ENCODE measurements at regions not wholly inside any gene's neighbourhood (a gene's known extent, or its start where the extent isn't known, plus 50 kb on each side); places are given as distances from the start of the nearest gene placed in this dataset.
"Not testable (repeated sequence)": the region's sequence is repeated elsewhere in the genome, so short reads cannot be mapped to it uniquely, and the experiment has no call there.

- intact Hi-C loops (cut with micrococcal nuclease): no loop called here
Measured at GRCh38 chr6:141878686-141879085, 254.0 kb upstream of the GJE1 start.

- intact Hi-C loops (cut with micrococcal nuclease): no loop called here
Measured at GRCh38 chr6:141877275-141877983, 255.3 kb upstream of the GJE1 start.

DNA sequence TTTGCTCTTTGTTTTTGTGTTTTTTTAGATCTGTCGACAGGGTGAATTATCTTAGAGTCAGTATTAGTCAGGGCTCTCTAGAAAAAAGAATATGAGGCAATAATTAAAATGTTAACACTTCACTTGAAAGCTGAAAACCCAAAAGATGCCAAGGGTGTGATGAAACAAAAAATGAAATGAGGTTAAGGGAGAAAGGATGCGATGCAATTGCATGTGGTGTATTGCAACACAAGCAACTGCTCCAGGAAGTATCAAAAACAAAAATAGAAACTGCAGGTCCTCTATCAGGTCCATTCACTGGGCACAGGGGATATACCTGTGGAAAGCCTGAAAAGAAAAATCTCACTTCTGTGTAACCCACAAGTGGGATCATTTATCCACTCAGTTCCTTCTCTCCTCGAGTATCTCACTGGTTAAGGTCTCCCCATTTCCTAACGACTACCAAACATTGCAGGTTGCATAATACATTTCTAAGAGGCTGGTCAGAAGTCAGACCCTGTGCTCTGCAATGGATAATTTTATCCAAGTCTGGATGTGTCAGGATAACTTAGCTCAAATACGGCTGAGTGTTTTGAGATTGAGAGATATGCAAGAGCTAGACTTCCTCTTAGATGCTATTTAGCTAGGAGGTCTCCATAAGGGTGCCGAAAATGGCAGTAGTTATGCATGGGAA lies 257.7 kb upstream of the GJE1 start:
- intact Hi-C loops (cut with micrococcal nuclease): no loop called here

- intact Hi-C loops (cut with micrococcal nuclease): not testable (repeated sequence)
Measured at GRCh38 chr6:141869509-141869908, 263.2 kb upstream of the GJE1 start.

GRCh38 chr6:141867767-141868166 lies 265.0 kb upstream of the GJE1 start:
- intact Hi-C loops (cut with micrococcal nuclease): no loop called here

GRCh38 chr6:141866731-141867497 lies 265.8 kb upstream of the GJE1 start:
- intact Hi-C loops (cut with micrococcal nuclease): no loop called here

GRCh38 chr6:141851063-141851462 lies 281.7 kb upstream of the GJE1 start:
- intact Hi-C loops (cut with micrococcal nuclease): no loop called here

- intact Hi-C loops (cut with micrococcal nuclease): no loop called here
Measured at GRCh38 chr6:141848029-141848890, 284.5 kb upstream of the GJE1 start.

GRCh38 chr6:141846639-141847038 lies 286.1 kb upstream of the GJE1 start:
- intact Hi-C loops (cut with micrococcal nuclease): no loop called here

- intact Hi-C loops (cut with micrococcal nuclease): no loop called here
Measured at GRCh38 chr6:141843178-141843834, 289.4 kb upstream of the GJE1 start.

DNA sequence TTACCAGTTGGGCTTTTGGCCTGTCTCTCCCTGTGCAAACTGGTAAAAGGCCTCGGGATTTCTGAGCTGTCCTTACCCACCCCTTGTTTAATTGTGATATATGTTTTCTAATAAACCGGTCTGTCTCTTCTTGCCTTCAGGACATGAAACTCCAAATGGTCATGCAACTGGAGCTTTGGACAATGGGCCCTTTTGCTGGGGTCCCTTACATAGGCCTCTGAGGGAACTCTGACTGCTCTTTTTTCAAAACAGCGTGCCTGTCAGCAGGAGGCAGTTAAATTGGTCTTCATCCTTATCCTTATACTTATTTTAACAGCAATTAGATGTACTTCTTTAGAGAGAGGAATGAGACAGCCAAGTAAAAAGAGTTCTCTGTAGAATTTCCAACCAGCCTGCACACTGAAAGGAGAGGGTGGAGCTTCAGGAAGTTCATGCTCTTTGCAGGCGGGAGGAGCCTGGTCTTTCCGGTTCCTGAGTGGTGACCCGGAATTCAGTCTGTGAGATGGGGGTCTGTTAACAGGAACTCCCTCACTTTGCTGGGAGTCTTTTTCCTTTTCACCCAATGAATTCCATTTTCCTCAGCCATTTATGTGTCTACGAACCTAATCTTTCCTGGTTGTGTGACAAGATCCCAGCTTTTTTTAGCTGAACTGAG lies 299.6 kb upstream of the GJE1 start:
- intact Hi-C loops (cut with micrococcal nuclease): no loop called here

DNA sequence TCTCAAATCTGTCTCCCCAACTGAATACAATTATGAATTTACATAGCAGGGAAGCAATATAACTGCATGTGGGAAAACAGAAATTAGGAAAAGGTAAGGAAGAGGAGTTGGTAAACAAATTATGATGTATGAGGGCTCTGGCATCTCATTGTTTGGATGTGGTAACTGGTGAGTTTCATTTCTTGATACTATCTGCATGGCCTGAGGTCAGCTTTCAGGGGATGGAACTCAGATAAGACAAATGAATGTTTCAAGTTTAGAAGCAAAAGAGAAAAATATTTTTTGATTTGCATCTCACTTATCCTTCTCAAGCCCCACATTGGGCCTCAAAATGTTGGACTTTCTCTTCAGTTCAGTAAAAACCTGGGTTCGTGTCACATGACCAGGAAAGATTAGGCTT lies 302.2 kb upstream of the GJE1 start:
- intact Hi-C loops (cut with micrococcal nuclease): no loop called here

- intact Hi-C loops (cut with micrococcal nuclease): no loop called here
Measured at GRCh38 chr6:141829566-141830360, 303.0 kb upstream of the GJE1 start.

GRCh38 chr6:141824350-141824749 lies 308.4 kb upstream of the GJE1 start:
- intact Hi-C loops (cut with micrococcal nuclease): no loop called here

- intact Hi-C loops (cut with micrococcal nuclease): not testable (repeated sequence)
Measured at GRCh38 chr6:141815039-141815438, 317.7 kb upstream of the GJE1 start.

DNA sequence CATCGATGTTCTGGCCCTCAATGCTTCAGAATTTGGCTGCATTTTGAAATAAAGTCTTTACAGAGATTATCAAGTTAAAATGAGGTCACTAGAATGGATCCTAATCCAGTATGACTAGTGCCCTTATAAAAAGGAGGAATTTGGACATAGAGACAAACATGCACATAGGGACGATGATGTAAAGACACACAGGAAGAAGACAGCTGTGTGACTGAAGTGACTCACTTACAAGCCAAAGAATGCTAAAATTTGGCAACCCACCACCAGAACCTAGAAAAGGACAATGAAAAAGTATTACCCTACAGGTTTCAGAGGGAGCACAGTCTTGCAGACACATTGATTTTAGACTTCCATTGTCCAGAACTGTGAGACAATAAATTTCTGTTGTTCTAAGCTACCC lies 322.8 kb upstream of the GJE1 start:
- intact Hi-C loops (cut with micrococcal nuclease): no loop called here

DNA sequence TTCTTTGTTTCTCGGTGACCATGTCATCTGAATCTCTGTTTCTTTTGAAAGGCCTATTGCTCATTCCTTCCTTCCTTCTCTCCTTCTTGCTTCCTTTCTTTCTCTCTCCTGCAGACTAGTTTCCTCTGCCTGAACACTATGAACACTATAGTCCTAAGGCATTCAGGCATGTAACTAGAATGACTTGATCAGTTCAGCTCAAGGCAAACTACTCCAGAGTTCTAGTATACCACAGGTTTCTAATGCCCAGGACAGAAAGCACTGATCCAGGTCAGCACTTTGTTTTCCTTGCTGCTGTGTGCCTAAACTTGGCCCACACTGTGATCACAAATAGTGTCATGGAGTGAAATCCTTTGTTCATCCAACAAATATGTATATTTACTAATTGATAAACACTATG lies 324.1 kb upstream of the GJE1 start:
- intact Hi-C loops (cut with micrococcal nuclease): no loop called here

DNA sequence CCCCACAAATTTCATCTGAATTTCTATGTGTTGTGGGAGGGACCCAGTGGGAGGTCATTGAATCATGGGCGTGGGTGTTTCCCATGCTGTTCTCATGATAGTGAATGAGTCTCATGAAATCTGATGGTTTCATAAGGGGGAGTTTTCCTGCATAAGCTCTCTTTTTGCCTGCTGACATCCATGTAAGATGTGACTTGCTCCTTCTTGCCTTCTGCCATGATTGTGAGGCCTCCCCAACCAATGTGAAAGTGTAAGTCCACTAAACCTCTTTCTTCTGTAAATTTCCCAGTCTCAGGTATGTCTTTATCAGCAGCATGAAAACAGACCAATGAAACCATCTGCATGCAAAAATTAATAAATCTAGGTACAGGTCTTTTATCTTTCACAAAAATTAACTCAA lies 331.8 kb upstream of the GJE1 start:
- intact Hi-C loops (cut with micrococcal nuclease): not testable (repeated sequence)

DNA sequence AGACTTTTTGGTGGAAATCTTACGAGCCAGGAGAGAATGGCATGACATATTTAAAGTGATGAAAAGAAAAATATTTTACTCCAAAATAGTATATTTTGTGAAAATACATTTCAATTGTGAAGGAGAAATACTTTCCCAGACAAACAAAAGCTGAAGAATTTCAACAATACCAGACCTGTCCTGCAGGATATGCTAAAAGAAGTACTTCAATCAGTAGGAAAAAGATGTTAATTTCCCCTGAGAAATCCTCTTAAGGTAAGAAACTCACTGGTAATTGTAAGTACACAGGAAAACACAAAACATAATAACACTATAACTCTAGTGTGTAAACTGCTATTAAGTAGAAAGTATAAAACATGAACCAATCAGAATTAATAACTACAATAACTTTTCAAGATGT lies 341.8 kb upstream of the GJE1 start:
- intact Hi-C loops (cut with micrococcal nuclease): no loop called here

- intact Hi-C loops (cut with micrococcal nuclease): no loop called here
Measured at GRCh38 chr6:141788096-141788495, 344.6 kb upstream of the GJE1 start.

Data from T-helper 2 cell treated with Interferon-gamma antibody and Interleukin-4, amounts not matched to agents 100 ng/mL and 5 ng/mL, for 36 hours (primary cell).